Kidney (tissue), 13 donors: ENCODE measurements at regions not wholly inside any gene's neighbourhood (a gene's known extent, or its start where the extent isn't known, plus 50 kb on each side); places are given as distances from the start of the nearest gene placed in this dataset.

ENCODE experiments used
- DNase-seq, 5 donors: peaks; one replicate each; pipeline ENCODE4 v3.0.0-alpha.2; 2013 to 2020
- FAIRE-seq: peaks from 2 replicates; lab custom pipeline; 2012; peaks lifted over from hg19 to GRCh38; lab: Jason Lieb, UNC
- H3K27ac ChIP-seq, 2 donors: one replicate each; pipeline ENCODE4 v1.7.0; 2013; ENCODE audit warnings: low read depth in 2 of 2, low read length in 2 of 2, inconsistent platforms in 1 of 2
- H3K27me3 ChIP-seq: one replicate; pipeline ENCODE4 v1.7.1; 2013; ENCODE audit warnings: low read length, inconsistent platforms; ENCODE audit not compliant: control insufficient read depth, insufficient read depth
- H3K36me3 ChIP-seq, 3 donors: one replicate each; pipeline versions ENCODE4 v1.7.0 to v1.7.1; 2013; ENCODE audit warnings: low read length in 3 of 3, control low read depth in 1 of 3, inconsistent platforms in 1 of 3; ENCODE audit not compliant: insufficient read depth in 3 of 3, control insufficient read depth in 2 of 3
- H3K4me1 ChIP-seq, 3 donors: one replicate each; pipeline versions ENCODE4 v1.7.0 to v1.7.1; 2013; ENCODE audit warnings: low read length in 3 of 3, inconsistent platforms in 1 of 3, low read depth in 1 of 3; ENCODE audit not compliant: control insufficient read depth in 2 of 3, insufficient read depth in 2 of 3
- H3K4me3 ChIP-seq, 3 donors: one replicate each; pipeline versions ENCODE4 v1.7.0 to v1.8.1; 2013; ENCODE audit warnings: low read length in 3 of 3, control low read depth in 1 of 3, inconsistent platforms in 1 of 3
- H3K9ac ChIP-seq, 3 donors: one replicate each; pipeline versions ENCODE4 v1.7.0 to v1.7.1; 2013; ENCODE audit warnings: low read length in 3 of 3, control low read depth in 1 of 3, inconsistent platforms in 1 of 3
- H3K9me3 ChIP-seq, 3 donors: one replicate each; pipeline versions ENCODE4 v1.7.0 to v1.7.1; 2013; ENCODE audit warnings: low read length in 3 of 3, control low read depth in 1 of 3, inconsistent platforms in 1 of 3; ENCODE audit not compliant: control insufficient read depth in 2 of 3, insufficient read depth in 1 of 3
- CTCF ChIP-seq: IDR thresholded peaks from 3 replicates; pipeline ENCODE4 v1.5.1; 2012; ENCODE audit warnings: mild to moderate bottlenecking, moderate library complexity, borderline replicate concordance; ENCODE audit not compliant: insufficient read depth; ENCODE audit errors: extremely low read depth
- intact Hi-C: fragments of 100-400 bp; cut with DNase I; formaldehyde crosslinking; loops from one replicate; pipeline ENCODE4 v1.11.1; 2022
- donor health status: control.
- donor health status: control.
- donor health status: control.
- donor health status: control.
- donor health status: control.
- donor health status: DM: yes; HTN: yes; CAD: no.
- donor health status: Normal renal cell carcinoma (clear cell type).

- Histone ChIP-seq H3K4me3 (no peak overlapping the region), H3K4me1 (no peaks in the 10 kb centered on the region), H3K27me3 (no peaks in the 10 kb centered on the region), H3K9ac (no peak overlapping the region), H3K36me3 (no peaks in the 10 kb centered on the region), H3K27ac (no peak overlapping the region), H3K9me3 (no peaks in the 10 kb centered on the region)
- no peak for FAIRE-seq
- DNase-seq, result no peak
- no peak for TF ChIP-seq CTCF
- intact Hi-C loops, result no loop called here
Measured at GRCh38 chr9:100725371-100725770, 147.5 kb downstream of the CAVIN4 start.

GRCh38 chr9:100729336-100729895, 151.5 kb downstream of the CAVIN4 start:
- no peaks in the 10 kb centered on the region for H3K4me1 ChIP-seq
- H3K36me3 ChIP-seq, result no peaks in the 10 kb centered on the region
- FAIRE-seq (no peak), DNase-seq (peak in 2 of 5 donors; percentile 17 to 58)
- no peaks in the 10 kb centered on the region for H3K27me3 ChIP-seq
- no peak overlapping the region for H3K4me3 ChIP-seq
- TF ChIP-seq CTCF, result no peak
- no peak overlapping the region for H3K9ac ChIP-seq
- no peaks in the 10 kb centered on the region for H3K9me3 ChIP-seq
- intact Hi-C loops, result no loop called here
- no peak overlapping the region for H3K27ac ChIP-seq

- DNase-seq (peak in 1 of 5 donors; percentile 2), FAIRE-seq (no peak)
- intact Hi-C loops, result no loop called here
- Histone ChIP-seq H3K9me3 (no peaks in the 10 kb centered on the region), H3K27me3 (no peaks in the 10 kb centered on the region), H3K4me1 (no peaks in the 10 kb centered on the region), H3K4me3 (no peak overlapping the region), H3K36me3 (no peaks in the 10 kb centered on the region), H3K27ac (no peak overlapping the region), H3K9ac (no peak overlapping the region)
- TF ChIP-seq CTCF, result no peak
Measured at GRCh38 chr9:100730086-100730485, 152.2 kb downstream of the CAVIN4 start.

- H3K9me3 ChIP-seq, result no peaks in the 10 kb centered on the region
- H3K9ac ChIP-seq, result no peak overlapping the region
- FAIRE-seq (no peak), DNase-seq (no peak)
- no peak for TF ChIP-seq CTCF
- H3K4me1 ChIP-seq, result no peaks in the 10 kb centered on the region
- H3K27me3 ChIP-seq, result no peaks in the 10 kb centered on the region
- H3K27ac ChIP-seq, result no peak overlapping the region
- H3K36me3 ChIP-seq, result no peaks in the 10 kb centered on the region
- no peak overlapping the region for H3K4me3 ChIP-seq
- intact Hi-C loops, result no loop called here
Measured at GRCh38 chr9:100731038-100731556, 153.2 kb downstream of the CAVIN4 start.
